Right cardiac atrium (tissue), 5 donors: ENCODE measurements at regions not wholly inside any gene's neighbourhood (a gene's known extent, or its start where the extent isn't known, plus 50 kb on each side); places are given as distances from the start of the nearest gene placed in this dataset.
A peak's percentile ranks its signal among the peaks of the same experiment; 100 is the strongest.

ENCODE experiments used
- ATAC-seq, 2 donors: fragments of 200-7000 bp; cut with Tn5 transposase; one replicate each; pipeline versions ENCODE4 v1.8.0 to v1.9.1; 2020; ENCODE audit warnings: moderate library complexity in 2 of 2, mild to moderate bottlenecking in 1 of 2
- DNase-seq, 3 donors: peaks; one replicate each; pipeline ENCODE4 v3.0.0-alpha.2; 2020
- H3K27ac ChIP-seq: one replicate; pipeline ENCODE4 v1.5.1; 2013; ENCODE audit warnings: mild to moderate bottlenecking, low read length, control low read depth, moderate library complexity
- H3K27me3 ChIP-seq: one replicate; pipeline ENCODE4 v1.6.1; 2013; ENCODE audit not compliant: control insufficient read depth, insufficient read depth
- H3K4me1 ChIP-seq: one replicate; pipeline ENCODE4 v1.6.1; 2013; ENCODE audit warnings: low read length; ENCODE audit not compliant: control insufficient read depth, insufficient read depth
- H3K4me3 ChIP-seq: one replicate; pipeline ENCODE4 v1.5.1; 2013; ENCODE audit warnings: low read length, control low read depth
- H3K9me3 ChIP-seq: one replicate; pipeline ENCODE4 v1.6.1; 2013; ENCODE audit warnings: low read length; ENCODE audit not compliant: control insufficient read depth
- WGBS: extraction: QIAGEN DNeasy Blood & Tissue Kit; methylation state at CpG from one replicate; pipeline ENCODE4 v1.1.7; 2013; 5-methylcytosine and 5-hydroxymethylcytosine counted together
- intact Hi-C, 4 donors: fragments of 100-400 bp; cut with DNase I; formaldehyde crosslinking; loops; one replicate each; pipeline versions ENCODE4 v1.11.0 to v1.14.0; 2022 to 2023
- donor health status: healthy with polysubstance abuse.
- donor health status: DM: no; HTN: yes; CAD: no.
- donor health status: DM: no; HTN: no; CAD: no.
- donor health status: DM: no; HTN: yes; CAD: no; lungs with severe emphysema.
- donor health status: DM: yes; HTN: yes; CAD: no.

GRCh38 chr22:27086080-27087044 lies 429.0 kb downstream of the MIAT start:
- no peaks in the 10 kb centered on the region for H3K27me3 ChIP-seq
- no peak for ATAC-seq
- WGBS: 32% methylated on average over 18 of the region's 18 CpGs

GRCh38 chr22:27087051-27087450 lies 429.7 kb downstream of the MIAT start:
- 78% methylated on average over 4 of the region's 4 CpGs for WGBS

More at GRCh38 chr22:27086080-27087044, 429.0 kb downstream of the MIAT start:
- no peak overlapping the region for H3K27ac ChIP-seq
- H3K9me3 ChIP-seq: no peaks in the 10 kb centered on the region
- H3K4me3 ChIP-seq: no peak overlapping the region
- H3K4me1 ChIP-seq: no peaks in the 10 kb centered on the region
- DNase-seq: no peak
- intact Hi-C loops: no loop called here

GRCh38 chr22:27088026-27088425 lies 430.6 kb downstream of the MIAT start:
- intact Hi-C loops: no loop called here
- Histone ChIP-seq H3K27ac (no peak overlapping the region), H3K4me1 (no peaks in the 10 kb centered on the region), H3K4me3 (no peak overlapping the region), H3K27me3 (no peaks in the 10 kb centered on the region), H3K9me3 (no peaks in the 10 kb centered on the region)
- no peak for DNase-seq
- no peak for ATAC-seq
- 0% methylated on average over 1 of the region's 1 CpG for WGBS

More at GRCh38 chr22:27087051-27087450, 429.7 kb downstream of the MIAT start:
- intact Hi-C loops: no loop called here
- Histone ChIP-seq H3K4me1 (no peaks in the 10 kb centered on the region), H3K9me3 (no peaks in the 10 kb centered on the region), H3K4me3 (no peak overlapping the region), H3K27ac (no peak overlapping the region), H3K27me3 (no peaks in the 10 kb centered on the region)
- ATAC-seq (no peak), DNase-seq (no peak)

- no peaks in the 10 kb centered on the region for H3K27me3 ChIP-seq
- intact Hi-C loops: no loop called here
These were observed 431.9 kb downstream of the MIAT start for GRCh38 chr22:27089264-27089663.

GRCh38 chr22:27090611-27091011 lies 433.2 kb downstream of the MIAT start:
- Histone ChIP-seq H3K27me3 (no peaks in the 10 kb centered on the region), H3K4me1 (no peaks in the 10 kb centered on the region), H3K27ac (no peak overlapping the region), H3K9me3 (no peaks in the 10 kb centered on the region), H3K4me3 (no peak overlapping the region)
- no peak for ATAC-seq
- no peak for DNase-seq
- intact Hi-C loops: no loop called here
- WGBS: 85% methylated on average over 17 of the region's 17 CpGs

More at GRCh38 chr22:27089264-27089663, 431.9 kb downstream of the MIAT start:
- ATAC-seq (no peak), DNase-seq (no peak)
- no peaks in the 10 kb centered on the region for H3K9me3 ChIP-seq
- H3K27ac ChIP-seq: no peak overlapping the region
- no peak overlapping the region for H3K4me3 ChIP-seq
- 59% methylated on average over 3 of the region's 3 CpGs for WGBS
- no peaks in the 10 kb centered on the region for H3K4me1 ChIP-seq

- Histone ChIP-seq H3K27me3 (no peaks in the 10 kb centered on the region), H3K4me1 (no peaks in the 10 kb centered on the region), H3K4me3 (no peak overlapping the region), H3K9me3 (no peaks in the 10 kb centered on the region), H3K27ac (no peak overlapping the region)
- no peak for DNase-seq
- intact Hi-C loops: no loop called here
- 69% methylated on average over 4 of the region's 4 CpGs for WGBS
- no peak for ATAC-seq
These were observed 436.0 kb downstream of the MIAT start for GRCh38 chr22:27093422-27093821.

GRCh38 chr22:27094633-27095308 lies 437.4 kb downstream of the MIAT start:
- Histone ChIP-seq H3K27me3 (no peaks in the 10 kb centered on the region), H3K27ac (no peak overlapping the region), H3K4me3 (no peak overlapping the region), H3K4me1 (no peaks in the 10 kb centered on the region), H3K9me3 (no peaks in the 10 kb centered on the region)
- WGBS: 63% methylated on average over 11 of the region's 11 CpGs
- peak in 1 of 3 donors; percentile 73 for DNase-seq
- intact Hi-C loops: no loop called here
- peak; percentile 30 to 60 for ATAC-seq

- no peaks in the 10 kb centered on the region for H3K9me3 ChIP-seq
- H3K4me3 ChIP-seq: no peak overlapping the region
- 75% methylated on average over 5 of the region's 5 CpGs for WGBS
- no peak for ATAC-seq
- no peaks in the 10 kb centered on the region for H3K4me1 ChIP-seq
- H3K27ac ChIP-seq: no peak overlapping the region
- no peaks in the 10 kb centered on the region for H3K27me3 ChIP-seq
- no peak for DNase-seq
- intact Hi-C loops: no loop called here
These were observed 440.1 kb downstream of the MIAT start for GRCh38 chr22:27097506-27097905.

GRCh38 chr22:27097933-27098332 lies 440.5 kb downstream of the MIAT start:
- ATAC-seq: no peak
- Histone ChIP-seq H3K4me1 (no peaks in the 10 kb centered on the region), H3K4me3 (no peak overlapping the region), H3K27me3 (no peaks in the 10 kb centered on the region), H3K27ac (no peak overlapping the region), H3K9me3 (no peaks in the 10 kb centered on the region)
- intact Hi-C loops: no loop called here
- WGBS: 54% methylated on average over 2 of the region's 2 CpGs
- peak in 2 of 3 donors; percentile 53 to 56 for DNase-seq

GRCh38 chr22:27099946-27100722 lies 442.7 kb downstream of the MIAT start:
- DNase-seq (peak in 2 of 3 donors; percentile 46 to 79), ATAC-seq (peak; percentile 54 to 71)
- intact Hi-C loops: loop anchor here in 1 of 4 donors (10.0 kb wide), 1 partner anchor 145 kb away; no protein-coding TSS in a partner anchor
- 73% methylated on average over 15 of the region's 15 CpGs for WGBS
- H3K27ac ChIP-seq: no peak overlapping the region
- H3K4me3 ChIP-seq: no peak overlapping the region
- no peaks in the 10 kb centered on the region for H3K4me1 ChIP-seq
- H3K9me3 ChIP-seq: no peaks in the 10 kb centered on the region
- H3K27me3 ChIP-seq: no peaks in the 10 kb centered on the region
